ENCODE measurements at regions not wholly inside any gene's neighbourhood (a gene's known extent, or its start where the extent isn't known, plus 50 kb on each side); places are given as distances from the start of the nearest gene placed in this dataset.
A peak's percentile ranks its signal among the peaks of the same experiment; 100 is the strongest.

GRCh38 chr7:20952916-20953315 lies 166.2 kb upstream of the SP8 start:
- DNase-seq, result peak; percentile 57

- DNase-seq, result peak; percentile 23
These were observed 168.3 kb upstream of the SP8 start for GRCh38 chr7:20954711-20955619.

GRCh38 chr7:20958572-20958971 lies 171.9 kb upstream of the SP8 start:
- DNase-seq, result peak; percentile 99

GRCh38 chr7:20959281-20959680 lies 172.6 kb upstream of the SP8 start:
- DNase-seq, result peak; percentile 93

- peak; percentile 61 for DNase-seq
These were observed 177.0 kb upstream of the SP8 start for GRCh38 chr7:20963556-20964280.

GRCh38 chr7:20964281-20964918 lies 177.7 kb upstream of the SP8 start:
- peak; percentile 99 for DNase-seq

- DNase-seq, result peak; percentile 81
These were observed 184.5 kb upstream of the SP8 start for GRCh38 chr7:20971219-20971618.

- no peak for DNase-seq
These were observed 193.5 kb upstream of the SP8 start for GRCh38 chr7:20980232-20980631.

- peak; percentile 28 for DNase-seq
These were observed 194.1 kb upstream of the SP8 start for GRCh38 chr7:20980668-20981264.

- no peak for DNase-seq
These were observed 201.7 kb upstream of the SP8 start for GRCh38 chr7:20988340-20988739.

- DNase-seq, result peak; percentile 26
These were observed 204.9 kb upstream of the SP8 start for GRCh38 chr7:20991544-20991943.

GRCh38 chr7:20993693-20994092 lies 207.0 kb upstream of the SP8 start:
- no peak for DNase-seq

- DNase-seq, result no peak
These were observed 211.6 kb upstream of the SP8 start for GRCh38 chr7:20998309-20998708.

- no peak for DNase-seq
These were observed 224.5 kb upstream of the SP8 start for GRCh38 chr7:21011153-21011552.

- no peak for DNase-seq
These were observed 227.3 kb upstream of the SP8 start for GRCh38 chr7:21013765-21014539.

- no peak for DNase-seq
These were observed 234.0 kb upstream of the SP8 start for GRCh38 chr7:21020667-21021066.

- peak; percentile 48 for DNase-seq
These were observed 237.3 kb upstream of the SP8 start for GRCh38 chr7:21023841-21024484.

- peak; percentile 32 for DNase-seq
These were observed 237.8 kb upstream of the SP8 start for GRCh38 chr7:21024485-21024867.

GRCh38 chr7:21028186-21028585 lies 241.5 kb upstream of the SP8 start:
- DNase-seq, result peak; percentile 96

GRCh38 chr7:21028599-21028998 lies 241.9 kb upstream of the SP8 start:
- peak; percentile 89 for DNase-seq

- peak; percentile 81 for DNase-seq
These were observed 242.3 kb upstream of the SP8 start for GRCh38 chr7:21029006-21029405.
